ENCODE measurements at regions not wholly inside any gene's neighbourhood (a gene's known extent, or its start where the extent isn't known, plus 50 kb on each side); places are given as distances from the start of the nearest gene placed in this dataset.

- TF ChIP-seq, protein P1, sequence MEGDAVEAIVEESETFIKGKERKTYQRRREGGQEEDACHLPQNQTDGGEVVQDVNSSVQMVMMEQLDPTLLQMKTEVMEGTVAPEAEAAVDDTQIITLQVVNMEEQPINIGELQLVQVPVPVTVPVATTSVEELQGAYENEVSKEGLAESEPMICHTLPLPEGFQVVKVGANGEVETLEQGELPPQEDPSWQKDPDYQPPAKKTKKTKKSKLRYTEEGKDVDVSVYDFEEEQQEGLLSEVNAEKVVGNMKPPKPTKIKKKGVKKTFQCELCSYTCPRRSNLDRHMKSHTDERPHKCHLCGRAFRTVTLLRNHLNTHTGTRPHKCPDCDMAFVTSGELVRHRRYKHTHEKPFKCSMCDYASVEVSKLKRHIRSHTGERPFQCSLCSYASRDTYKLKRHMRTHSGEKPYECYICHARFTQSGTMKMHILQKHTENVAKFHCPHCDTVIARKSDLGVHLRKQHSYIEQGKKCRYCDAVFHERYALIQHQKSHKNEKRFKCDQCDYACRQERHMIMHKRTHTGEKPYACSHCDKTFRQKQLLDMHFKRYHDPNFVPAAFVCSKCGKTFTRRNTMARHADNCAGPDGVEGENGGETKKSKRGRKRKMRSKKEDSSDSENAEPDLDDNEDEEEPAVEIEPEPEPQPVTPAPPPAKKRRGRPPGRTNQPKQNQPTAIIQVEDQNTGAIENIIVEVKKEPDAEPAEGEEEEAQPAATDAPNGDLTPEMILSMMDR (IDR thresholded peaks at IDR 0.05): no peak
- no peak for TF ChIP-seq POLR2A (IDR thresholded peaks at IDR 0.05)
- TF ChIP-seq POLR2AphosphoS5 (IDR thresholded peaks at IDR 0.05): no peak
Measured at GRCh38 chr1:2853711-2854110, 52.2 kb upstream of the TTC34 start.

Measured in breast epithelium (tissue), 3 donors.